ENCODE measurements at regions not wholly inside any gene's neighbourhood (a gene's known extent, or its start where the extent isn't known, plus 50 kb on each side); places are given as distances from the start of the nearest gene placed in this dataset.

DNA sequence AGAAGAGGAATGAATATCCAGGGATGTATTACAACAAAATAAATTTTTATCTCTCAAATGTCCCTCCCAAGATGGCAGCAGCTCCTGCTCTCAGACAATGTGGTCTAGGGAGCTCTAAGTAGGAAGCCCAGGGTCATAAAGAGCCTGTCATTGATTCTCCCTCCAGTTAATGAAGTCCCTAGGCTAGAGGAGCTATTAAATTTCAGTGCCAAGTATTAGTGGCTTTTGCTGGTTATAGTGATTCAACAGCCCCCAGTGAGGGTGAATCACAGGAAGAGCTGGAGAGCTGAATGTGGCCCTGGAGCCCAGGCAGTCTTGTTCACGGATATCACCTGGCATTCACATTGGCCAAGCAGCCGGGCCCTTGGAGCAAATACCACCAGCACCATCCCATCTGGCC lies 109.8 kb upstream of the YPEL5 start:
- TF ChIP-seq, protein P1, sequence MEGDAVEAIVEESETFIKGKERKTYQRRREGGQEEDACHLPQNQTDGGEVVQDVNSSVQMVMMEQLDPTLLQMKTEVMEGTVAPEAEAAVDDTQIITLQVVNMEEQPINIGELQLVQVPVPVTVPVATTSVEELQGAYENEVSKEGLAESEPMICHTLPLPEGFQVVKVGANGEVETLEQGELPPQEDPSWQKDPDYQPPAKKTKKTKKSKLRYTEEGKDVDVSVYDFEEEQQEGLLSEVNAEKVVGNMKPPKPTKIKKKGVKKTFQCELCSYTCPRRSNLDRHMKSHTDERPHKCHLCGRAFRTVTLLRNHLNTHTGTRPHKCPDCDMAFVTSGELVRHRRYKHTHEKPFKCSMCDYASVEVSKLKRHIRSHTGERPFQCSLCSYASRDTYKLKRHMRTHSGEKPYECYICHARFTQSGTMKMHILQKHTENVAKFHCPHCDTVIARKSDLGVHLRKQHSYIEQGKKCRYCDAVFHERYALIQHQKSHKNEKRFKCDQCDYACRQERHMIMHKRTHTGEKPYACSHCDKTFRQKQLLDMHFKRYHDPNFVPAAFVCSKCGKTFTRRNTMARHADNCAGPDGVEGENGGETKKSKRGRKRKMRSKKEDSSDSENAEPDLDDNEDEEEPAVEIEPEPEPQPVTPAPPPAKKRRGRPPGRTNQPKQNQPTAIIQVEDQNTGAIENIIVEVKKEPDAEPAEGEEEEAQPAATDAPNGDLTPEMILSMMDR (IDR thresholded peaks at IDR 0.05), result no peak
- no peak for TF ChIP-seq EZH2 (IDR thresholded peaks at IDR 0.05; ENCODE audit: borderline replicate concordance, insufficient read depth, low read depth, low read length, poor library complexity, severe bottlenecking)
